SK-N-SH (cell line): ENCODE measurements at regions not wholly inside any gene's neighbourhood (a gene's known extent, or its start where the extent isn't known, plus 50 kb on each side); places are given as distances from the start of the nearest gene placed in this dataset.

Experiments used
- EP300 ChIP-seq, 2 experiments: IDR thresholded peaks; 2 replicates each; pipeline versions ENCODE4 v1.4.0 to v1.6.1; 2012; ENCODE audit warnings: borderline replicate concordance in 1 of 2, low read depth in 1 of 2, low read length in 1 of 2
- EZH2phosphoT487 ChIP-seq: fragments of 200-600 bp; sonication (generic); IDR thresholded peaks from 2 replicates; pipeline ENCODE4 v1.6.1; 2017; ENCODE audit warnings: low read depth, mixed run types, mild to moderate bottlenecking, antibody characterized with exemption, moderate library complexity, borderline replicate concordance
- POLR2AphosphoS5 ChIP-seq: IDR thresholded peaks from 2 replicates; pipeline ENCODE4 v1.6.1; 2012; ENCODE audit warnings: low read depth, low read length
- RAD21 ChIP-seq: IDR thresholded peaks from 2 replicates; pipeline ENCODE4 v1.6.1; 2012; ENCODE audit warnings: mild to moderate bottlenecking, low read length
- SMC3 ChIP-seq: IDR thresholded peaks from 2 replicates; pipeline ENCODE4 v1.6.1; 2012; ENCODE audit warnings: low read depth, low read length, improper control_type of control experiment
- TAF1 ChIP-seq: IDR thresholded peaks from 2 replicates; pipeline ENCODE4 v1.6.1; 2012; ENCODE audit warnings: low read depth, mild to moderate bottlenecking, low read length, moderate library complexity, borderline replicate concordance
- TF ChIP-seq, protein P1 (sequence below): IDR thresholded peaks from 2 replicates; pipeline ENCODE4 v1.4.0; 2012; ENCODE audit warnings: low read depth, borderline replicate concordance
- TF ChIP-seq, protein P2 (sequence below): IDR thresholded peaks from 2 replicates; pipeline ENCODE4 v1.6.1; 2012; ENCODE audit warnings: mild to moderate bottlenecking, low read depth, low read length, moderate library complexity
- TF ChIP-seq, protein P3 (sequence below): IDR thresholded peaks from 2 replicates; pipeline ENCODE4; 2012
- TF ChIP-seq, protein P4 (sequence below): fragments of 200-600 bp; sonication (generic); IDR thresholded peaks from 2 replicates; pipeline ENCODE4 v1.6.1; 2017; ENCODE audit warnings: antibody characterized with exemption, mild to moderate bottlenecking, moderate library complexity

DNA sequence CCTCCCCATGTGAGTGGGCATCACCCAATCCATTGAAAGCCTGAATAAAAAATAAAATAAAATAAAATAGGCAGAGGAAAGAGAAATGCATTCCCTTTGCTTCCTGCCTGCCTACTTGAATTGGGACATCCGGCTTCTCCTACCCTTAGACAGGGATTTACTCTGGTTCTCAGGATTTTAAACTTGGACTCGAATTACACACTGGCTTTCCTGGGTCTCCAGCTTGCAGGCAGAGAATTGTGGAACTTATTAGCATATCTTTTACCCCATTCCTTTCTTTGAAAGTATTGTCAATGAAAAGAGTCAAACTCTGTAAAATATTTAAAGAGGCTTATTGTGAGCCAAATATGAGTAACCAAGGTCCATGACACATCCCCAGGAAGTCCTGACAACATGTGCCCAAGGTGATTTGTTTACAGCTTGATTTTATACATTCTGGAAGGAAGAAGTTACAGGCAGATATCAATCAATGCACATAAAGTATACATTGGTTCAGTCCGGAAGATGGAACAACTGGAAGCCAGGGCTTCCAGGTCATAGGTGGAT lies 78.4 kb upstream of the CCDC90B start:
- TF ChIP-seq, protein P1, sequence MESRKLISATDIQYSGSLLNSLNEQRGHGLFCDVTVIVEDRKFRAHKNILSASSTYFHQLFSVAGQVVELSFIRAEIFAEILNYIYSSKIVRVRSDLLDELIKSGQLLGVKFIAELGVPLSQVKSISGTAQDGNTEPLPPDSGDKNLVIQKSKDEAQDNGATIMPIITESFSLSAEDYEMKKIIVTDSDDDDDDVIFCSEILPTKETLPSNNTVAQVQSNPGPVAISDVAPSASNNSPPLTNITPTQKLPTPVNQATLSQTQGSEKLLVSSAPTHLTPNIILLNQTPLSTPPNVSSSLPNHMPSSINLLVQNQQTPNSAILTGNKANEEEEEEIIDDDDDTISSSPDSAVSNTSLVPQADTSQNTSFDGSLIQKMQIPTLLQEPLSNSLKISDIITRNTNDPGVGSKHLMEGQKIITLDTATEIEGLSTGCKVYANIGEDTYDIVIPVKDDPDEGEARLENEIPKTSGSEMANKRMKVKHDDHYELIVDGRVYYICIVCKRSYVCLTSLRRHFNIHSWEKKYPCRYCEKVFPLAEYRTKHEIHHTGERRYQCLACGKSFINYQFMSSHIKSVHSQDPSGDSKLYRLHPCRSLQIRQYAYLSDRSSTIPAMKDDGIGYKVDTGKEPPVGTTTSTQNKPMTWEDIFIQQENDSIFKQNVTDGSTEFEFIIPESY, result no peak
- no peak for TF ChIP-seq RAD21
- TF ChIP-seq, protein P2, sequence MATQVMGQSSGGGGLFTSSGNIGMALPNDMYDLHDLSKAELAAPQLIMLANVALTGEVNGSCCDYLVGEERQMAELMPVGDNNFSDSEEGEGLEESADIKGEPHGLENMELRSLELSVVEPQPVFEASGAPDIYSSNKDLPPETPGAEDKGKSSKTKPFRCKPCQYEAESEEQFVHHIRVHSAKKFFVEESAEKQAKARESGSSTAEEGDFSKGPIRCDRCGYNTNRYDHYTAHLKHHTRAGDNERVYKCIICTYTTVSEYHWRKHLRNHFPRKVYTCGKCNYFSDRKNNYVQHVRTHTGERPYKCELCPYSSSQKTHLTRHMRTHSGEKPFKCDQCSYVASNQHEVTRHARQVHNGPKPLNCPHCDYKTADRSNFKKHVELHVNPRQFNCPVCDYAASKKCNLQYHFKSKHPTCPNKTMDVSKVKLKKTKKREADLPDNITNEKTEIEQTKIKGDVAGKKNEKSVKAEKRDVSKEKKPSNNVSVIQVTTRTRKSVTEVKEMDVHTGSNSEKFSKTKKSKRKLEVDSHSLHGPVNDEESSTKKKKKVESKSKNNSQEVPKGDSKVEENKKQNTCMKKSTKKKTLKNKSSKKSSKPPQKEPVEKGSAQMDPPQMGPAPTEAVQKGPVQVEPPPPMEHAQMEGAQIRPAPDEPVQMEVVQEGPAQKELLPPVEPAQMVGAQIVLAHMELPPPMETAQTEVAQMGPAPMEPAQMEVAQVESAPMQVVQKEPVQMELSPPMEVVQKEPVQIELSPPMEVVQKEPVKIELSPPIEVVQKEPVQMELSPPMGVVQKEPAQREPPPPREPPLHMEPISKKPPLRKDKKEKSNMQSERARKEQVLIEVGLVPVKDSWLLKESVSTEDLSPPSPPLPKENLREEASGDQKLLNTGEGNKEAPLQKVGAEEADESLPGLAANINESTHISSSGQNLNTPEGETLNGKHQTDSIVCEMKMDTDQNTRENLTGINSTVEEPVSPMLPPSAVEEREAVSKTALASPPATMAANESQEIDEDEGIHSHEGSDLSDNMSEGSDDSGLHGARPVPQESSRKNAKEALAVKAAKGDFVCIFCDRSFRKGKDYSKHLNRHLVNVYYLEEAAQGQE, result no peak
- TF ChIP-seq EP300 (IDR thresholded peaks at IDR 0.05; ENCODE audit: borderline replicate concordance in 1 of 2, low read depth in 1 of 2, low read length in 1 of 2), result no peak
- TF ChIP-seq, protein P3, sequence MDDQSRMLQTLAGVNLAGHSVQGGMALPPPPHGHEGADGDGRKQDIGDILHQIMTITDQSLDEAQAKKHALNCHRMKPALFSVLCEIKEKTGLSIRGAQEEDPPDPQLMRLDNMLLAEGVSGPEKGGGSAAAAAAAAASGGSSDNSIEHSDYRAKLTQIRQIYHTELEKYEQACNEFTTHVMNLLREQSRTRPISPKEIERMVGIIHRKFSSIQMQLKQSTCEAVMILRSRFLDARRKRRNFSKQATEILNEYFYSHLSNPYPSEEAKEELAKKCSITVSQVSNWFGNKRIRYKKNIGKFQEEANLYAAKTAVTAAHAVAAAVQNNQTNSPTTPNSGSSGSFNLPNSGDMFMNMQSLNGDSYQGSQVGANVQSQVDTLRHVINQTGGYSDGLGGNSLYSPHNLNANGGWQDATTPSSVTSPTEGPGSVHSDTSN, result no peak
- TF ChIP-seq TAF1, result no peak
- TF ChIP-seq, protein P4, sequence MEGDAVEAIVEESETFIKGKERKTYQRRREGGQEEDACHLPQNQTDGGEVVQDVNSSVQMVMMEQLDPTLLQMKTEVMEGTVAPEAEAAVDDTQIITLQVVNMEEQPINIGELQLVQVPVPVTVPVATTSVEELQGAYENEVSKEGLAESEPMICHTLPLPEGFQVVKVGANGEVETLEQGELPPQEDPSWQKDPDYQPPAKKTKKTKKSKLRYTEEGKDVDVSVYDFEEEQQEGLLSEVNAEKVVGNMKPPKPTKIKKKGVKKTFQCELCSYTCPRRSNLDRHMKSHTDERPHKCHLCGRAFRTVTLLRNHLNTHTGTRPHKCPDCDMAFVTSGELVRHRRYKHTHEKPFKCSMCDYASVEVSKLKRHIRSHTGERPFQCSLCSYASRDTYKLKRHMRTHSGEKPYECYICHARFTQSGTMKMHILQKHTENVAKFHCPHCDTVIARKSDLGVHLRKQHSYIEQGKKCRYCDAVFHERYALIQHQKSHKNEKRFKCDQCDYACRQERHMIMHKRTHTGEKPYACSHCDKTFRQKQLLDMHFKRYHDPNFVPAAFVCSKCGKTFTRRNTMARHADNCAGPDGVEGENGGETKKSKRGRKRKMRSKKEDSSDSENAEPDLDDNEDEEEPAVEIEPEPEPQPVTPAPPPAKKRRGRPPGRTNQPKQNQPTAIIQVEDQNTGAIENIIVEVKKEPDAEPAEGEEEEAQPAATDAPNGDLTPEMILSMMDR, result no peak
- no peak for TF ChIP-seq SMC3
- TF ChIP-seq POLR2AphosphoS5, result no peak
- TF ChIP-seq EZH2phosphoT487, result no peak
